ENCODE measurements at regions not wholly inside any gene's neighbourhood (a gene's known extent, or its start where the extent isn't known, plus 50 kb on each side); places are given as distances from the start of the nearest gene placed in this dataset.

DNA sequence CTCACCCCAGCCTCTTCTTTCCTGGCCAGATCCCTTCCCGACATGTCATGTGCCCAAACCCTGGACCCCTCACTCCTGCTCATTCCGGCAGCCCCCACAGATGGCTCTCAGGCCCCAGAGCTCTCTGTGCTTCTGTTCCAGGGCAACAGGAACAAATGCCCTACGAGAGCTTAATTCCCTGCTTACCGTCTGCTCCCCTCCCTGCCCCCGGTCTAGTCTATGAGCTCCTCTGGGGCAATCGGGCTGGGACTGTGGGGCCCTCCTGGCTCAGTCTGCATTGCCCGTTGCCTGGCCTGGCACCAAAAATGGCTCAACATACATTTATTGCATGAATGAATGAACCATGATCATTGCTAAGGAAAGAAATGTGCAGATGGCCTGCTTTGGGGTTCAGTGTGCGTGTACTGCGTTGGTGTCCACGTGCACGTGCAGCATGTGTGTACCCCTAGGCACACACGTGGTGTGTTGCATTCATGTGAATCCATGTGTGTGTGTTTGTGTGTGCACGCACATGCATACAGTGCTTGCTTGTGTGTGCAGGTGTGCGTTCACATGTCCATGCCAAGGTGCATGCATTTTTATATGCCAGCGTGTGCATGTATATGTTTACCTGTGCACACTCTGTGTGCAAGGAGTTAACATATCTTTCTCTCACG, 201.2 kb upstream of the IER5L start:
- no peak for DNase-seq

DNA sequence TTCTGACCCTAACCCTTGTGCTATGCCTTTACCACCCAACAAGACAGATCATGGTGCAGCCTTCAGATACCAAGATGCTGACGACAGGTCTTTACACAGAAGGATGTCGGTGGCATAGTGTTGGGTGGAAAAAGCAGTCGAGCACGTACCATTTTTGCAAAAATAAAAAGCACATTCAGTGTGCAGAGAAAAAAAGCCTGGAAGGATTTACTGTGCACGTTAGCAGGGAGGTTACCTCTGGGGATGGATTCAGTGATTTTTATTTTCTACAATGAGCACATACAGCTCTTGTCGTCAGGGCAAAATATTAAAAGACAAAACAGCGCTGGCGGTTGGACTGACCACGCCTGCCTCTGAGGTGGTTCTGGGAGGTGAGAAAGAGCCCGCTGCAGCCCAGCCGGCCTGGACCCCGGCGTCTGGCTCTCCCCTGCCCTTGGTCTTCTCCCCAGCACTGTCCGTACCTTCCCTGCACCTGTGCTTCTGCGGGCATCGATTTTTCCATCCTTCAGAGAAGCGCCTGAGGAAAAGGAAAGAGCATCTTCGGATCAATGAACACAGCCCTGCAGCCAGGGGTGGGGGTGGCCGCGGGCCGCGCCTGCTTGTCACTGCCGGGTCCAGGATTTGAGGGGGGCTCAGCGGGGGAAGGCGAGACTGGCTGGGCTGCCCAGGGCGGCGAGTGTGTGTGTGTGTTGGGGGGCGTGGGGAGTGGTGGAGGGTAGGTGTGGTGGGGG, 200.0 kb upstream of the IER5L start:
- DNase-seq = no peak

DNA sequence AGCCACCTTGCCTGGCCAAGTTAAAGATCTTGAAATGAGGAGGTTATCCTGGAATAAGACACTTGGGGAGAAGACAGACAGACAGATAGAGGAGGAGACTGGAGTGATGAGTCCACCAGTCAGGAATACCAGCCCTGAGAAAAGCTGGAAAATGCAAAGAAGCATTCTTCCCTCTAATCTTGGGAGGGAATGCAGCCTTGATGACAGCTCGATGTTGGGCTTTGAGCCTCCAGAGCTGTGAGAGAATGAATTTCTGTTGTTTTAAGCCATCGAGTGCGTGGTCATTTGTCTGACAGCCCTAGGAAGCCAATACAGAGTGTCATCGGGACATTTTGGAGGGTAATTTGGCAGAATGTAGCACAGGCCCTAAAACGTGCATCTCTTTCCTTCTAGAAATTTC, 199.1 kb upstream of the IER5L start:
- no peak for DNase-seq

DNA sequence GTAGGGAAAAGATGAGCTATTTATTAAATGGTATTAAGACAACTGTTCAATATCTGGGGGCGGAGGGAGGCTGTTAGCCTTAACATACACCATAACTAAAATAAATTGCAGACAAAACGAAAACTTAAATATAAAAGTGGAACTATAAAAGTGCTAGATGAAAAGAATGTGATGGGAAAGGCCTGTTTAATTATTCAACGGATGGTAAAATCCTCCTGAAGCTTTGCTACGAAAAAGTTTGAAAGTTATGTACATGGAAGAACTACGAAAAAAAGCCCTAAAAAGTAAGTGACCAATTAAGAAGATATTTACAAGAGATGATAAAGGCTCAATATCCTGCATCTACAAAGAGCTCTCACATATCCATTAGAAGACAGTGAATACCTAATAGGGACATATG, 197.8 kb upstream of the IER5L start:
- no peak for DNase-seq

DNA sequence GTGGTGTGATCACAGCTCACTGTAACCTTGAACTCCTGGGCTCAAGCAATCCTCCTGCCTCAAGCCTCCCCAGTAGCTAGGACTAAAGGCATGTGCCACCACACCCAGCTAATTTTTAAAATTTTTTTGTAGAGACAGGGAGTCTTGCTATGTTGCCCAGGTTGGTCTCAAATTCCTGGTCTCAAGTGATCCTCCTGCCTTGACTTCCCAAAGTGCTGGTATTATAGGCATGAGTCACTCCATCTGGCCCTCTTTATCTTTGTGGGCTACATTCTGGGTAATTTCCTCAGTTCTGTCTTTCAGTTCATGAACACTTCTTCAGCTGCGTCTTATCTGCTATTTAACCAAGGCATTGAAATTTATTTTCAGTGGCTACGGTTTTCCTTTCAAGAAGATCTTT, 196.6 kb upstream of the IER5L start:
- DNase-seq = no peak

DNA sequence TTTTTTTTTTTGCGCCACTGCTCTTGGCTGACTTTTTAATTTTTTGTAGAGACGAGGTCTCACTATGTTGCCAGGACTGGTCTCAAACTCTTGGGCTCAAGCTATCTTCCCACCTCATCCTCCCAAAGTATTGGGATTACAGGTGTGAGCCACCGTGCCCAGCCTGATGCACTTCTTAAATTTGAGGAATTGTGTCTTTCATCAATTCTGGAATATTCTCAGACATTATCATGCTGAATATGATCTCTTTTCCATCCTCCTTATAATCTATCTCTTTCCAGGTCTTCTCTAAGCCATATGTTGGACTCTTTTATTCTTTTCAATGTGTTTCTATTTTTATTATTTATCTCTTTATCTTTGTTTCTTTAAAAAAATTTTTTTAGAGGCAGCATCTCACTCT, 196.2 kb upstream of the IER5L start:
- no peak for DNase-seq

DNA sequence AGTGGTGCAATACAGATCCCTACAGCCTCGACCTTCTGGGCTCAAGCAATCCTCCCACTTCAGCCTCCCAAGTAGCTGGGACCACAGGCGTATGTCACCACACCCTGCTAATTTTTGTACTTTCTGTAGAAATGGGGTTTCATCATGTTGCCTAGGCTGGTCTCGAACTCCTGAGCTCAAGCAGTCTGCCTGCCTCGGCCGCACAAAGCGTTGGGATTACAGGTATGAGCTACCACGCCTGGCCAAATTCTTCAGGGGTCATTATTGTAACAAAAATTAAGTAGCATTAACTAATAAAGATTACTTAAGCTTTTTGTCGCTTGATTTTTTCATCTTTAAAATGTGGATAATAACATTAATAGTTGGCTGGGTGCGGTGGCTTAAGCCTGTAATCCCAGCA, 195.3 kb upstream of the IER5L start:
- DNase-seq = no peak

DNA sequence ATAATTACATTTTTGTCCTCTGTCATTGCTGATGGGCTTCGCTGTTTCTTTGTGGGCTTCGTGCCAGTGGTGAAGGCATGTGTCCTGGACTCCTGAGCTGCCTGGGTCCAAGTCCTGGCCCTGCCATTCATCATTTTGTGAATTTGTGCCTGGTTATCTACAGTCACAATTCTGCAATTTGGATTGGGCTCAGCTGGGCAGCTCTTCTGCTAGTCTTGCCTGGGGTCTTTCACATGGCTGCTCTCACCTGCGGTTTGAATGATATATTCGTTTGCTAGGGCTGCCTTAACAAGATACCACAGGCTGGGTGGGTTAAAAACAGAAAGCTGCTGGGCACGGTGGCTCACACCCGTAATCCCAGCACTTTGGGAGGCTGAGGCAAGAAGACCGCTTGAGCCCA, 192.7 kb upstream of the IER5L start:
- DNase-seq = no peak

DNA sequence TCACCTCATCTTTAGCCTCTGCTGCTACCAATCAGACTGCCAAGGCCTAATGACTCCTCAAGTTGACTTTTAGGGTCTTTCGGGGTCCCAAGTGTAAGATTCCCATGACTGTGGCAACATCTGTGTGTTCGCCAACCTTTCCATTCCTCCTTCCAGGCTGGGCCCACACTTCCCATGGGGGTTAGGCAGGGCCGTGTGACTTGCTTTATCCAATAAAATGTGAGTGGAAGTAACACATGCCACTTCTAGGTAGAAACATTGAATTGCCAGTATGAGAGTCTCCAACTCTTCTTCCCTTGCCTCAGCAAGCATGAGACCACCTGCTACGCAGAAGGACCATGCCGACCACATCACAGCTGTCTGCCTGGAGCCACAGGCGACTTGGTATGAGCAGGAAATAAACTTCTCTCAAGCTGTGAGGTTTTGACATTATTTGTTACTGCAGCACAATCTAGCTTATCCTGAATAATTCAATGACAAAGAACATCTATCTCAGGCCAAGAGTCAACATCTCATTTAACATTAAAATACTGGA, 190.4 kb upstream of the IER5L start:
- DNase-seq = no peak

DNA sequence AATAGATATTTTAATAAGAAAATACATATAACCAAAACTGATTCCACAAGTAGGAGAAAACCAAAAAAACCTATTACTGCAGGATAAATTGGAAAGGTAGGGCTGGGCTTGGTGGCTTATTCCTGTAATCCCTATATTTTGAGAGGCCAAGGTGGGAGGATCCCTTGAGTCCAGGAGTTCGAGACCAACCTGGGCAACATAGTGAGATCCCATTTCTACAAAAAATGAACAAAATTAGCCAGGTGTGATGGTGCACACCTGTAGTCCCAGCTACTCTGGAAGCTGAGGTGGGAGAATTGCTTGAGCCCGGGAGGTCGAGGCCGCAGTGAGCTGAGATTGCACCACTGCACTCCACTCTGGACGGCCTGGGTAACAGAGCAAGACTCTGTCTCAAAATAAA, 189.2 kb upstream of the IER5L start:
- no peak for DNase-seq

DNA sequence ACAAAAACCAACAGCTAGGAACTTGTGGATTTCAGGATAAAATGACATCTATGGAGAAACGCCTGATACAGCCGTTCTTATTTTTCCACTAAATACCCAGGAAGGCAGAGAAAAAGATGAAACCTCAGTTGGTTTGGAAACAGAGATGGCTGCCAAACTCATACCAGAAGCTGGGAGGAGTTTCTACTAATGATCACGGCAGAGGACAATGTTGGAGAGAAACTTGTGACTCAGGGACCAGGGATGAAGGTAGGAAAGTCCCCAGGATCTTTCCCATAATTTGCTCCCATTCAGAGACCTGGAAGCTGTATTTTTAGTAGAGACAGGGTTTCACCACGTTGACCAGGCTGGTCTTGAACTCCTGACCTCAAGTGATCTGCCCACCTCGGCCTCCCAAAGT, 187.1 kb upstream of the IER5L start:
- DNase-seq = no peak

DNA sequence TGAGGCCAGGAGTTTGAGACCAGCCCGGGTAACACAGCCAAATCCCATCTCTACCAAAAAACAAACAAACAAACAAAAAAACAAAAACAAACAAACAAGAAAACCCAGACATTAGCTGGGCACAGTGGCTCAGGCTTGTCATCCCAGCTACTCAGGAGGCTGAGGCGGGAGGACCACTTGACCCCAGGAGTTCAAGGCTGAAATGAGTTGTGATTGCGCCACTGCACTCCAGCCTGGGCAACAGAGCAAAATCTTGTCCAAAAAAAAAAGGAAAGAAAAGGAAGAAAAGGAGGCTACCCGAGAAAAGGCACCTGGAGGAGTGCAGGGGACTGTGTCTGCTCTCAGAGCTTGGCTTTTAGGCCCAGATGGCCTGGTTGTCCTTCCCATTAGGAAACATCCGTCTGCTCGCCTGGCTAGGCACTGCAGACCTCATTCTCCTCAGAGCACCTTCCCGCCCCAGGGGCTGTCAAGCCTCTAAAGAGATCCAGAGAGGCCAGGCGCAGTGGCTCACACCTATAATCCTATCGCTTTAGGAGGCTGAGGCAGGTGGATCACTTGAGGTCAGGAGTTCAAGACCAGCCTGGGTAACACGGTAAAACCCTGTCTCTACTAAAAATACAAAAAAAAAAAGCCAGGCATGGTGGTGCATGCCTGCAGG, 185.3 kb upstream of the IER5L start:
- DNase-seq = no peak

DNA sequence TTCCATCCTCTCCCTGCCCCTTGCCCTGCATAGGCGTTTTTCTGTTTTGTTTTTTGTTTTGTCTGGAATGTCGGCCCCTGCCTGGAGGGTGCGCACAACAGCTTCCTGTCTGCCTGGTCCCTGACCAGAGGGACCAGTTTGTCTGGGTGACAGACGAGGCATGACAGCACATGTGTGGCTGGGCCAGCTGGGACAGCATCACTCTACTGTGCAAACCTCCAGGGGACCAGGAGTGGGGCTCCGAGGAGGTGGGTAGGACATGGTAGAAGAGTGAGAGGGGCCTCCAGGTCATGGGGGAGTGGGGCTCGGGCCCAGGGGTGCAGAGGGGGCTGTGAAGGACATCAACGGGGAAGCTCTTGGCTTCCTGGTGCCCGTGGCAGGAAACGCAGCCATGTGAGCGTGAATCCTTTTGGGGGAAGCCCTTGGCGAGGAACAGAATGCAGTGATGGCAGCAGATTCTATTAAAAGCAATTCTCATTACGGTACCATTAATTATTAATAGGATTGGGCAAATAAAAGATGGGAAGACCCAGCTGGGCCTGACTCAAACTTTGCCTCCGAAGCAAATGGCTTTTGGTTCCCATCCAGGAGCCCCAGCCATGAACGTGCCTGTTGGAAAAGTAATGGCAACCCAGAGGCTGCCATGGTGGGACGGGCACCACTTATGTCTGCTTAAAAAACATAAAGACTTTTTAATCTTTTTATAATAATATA, 184.4 kb upstream of the IER5L start:
- DNase-seq = no peak

DNA sequence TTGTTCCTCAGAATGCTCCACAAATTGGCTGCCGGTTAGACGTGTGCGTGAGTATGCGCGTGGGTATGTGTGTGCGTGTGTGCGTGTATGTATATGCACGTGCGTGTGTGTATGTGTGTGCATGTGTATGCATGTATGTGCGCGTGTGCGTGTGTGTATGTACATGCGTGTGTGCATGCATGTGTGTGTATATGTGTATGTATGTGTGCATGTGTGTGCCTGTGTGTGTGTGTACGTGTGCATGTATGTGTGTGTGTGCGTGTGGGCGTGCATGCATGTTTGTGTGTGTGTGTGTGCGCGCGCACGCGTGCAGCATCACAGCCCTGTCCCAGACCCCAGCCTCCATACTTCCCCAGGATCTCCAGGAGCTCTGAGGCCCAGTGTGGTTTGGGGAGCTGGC, 183.1 kb upstream of the IER5L start:
- no peak for DNase-seq

DNA sequence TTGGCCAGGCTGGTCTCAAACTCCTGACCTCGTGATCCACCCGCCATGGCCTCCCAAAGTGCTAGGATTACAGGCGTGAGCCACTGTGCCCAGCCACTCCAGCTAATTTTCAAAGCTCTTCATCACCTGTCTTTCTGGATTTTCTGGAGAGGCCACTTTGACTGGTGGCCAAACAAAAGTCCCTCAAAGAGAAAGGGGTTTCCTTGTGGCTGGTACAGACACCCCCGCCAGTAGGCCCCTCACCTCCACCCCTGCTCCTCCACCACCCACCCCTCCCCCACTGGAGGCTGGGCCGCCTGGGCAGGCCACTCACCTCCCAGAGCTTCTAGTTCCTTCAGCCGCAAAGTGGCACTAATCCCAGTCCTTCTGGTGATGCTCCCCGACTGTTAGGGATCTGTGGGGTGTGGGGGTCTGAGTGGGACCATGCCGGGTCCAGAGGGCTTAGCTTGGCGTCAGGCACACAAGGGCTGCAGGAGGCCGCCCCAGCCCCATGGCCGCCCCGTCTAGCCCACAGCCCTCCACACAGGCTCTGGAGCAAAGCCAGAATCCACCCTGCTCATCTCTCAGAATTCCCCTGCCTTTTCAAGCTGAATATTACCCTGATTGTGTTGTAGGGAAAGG, 182.0 kb upstream of the IER5L start:
- DNase-seq = no peak

DNA sequence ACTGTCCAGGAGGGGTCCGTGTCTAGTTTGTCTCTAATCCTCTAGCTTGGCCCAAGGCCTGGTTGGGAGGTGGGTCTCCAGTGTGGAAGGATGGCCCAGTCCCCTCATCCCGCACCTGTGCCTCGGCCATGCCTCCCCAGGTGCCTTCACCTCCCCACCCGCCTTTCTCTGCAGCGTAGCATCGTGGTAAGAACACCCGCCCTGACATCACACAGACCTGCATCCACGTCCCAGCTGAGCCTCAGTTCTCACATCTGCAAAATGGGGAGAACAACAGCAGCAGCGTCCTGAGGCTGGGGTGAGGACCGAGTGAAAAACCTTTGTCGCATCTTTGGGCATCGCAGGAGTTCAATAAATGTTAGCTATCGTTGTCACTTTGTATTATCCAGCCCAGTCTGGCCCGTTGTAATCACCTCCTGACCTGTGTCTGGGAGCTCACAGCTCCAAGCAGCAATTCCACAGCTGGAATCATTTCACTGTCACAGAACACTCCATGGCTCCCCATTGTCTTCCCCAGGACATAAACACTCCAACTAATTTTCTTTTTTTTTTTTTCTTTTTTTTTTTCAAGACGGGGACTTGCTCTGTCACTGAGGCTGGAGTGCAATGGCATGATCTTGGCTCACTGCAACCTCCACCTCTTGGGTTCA, 181.2 kb upstream of the IER5L start:
- no peak for DNase-seq

DNA sequence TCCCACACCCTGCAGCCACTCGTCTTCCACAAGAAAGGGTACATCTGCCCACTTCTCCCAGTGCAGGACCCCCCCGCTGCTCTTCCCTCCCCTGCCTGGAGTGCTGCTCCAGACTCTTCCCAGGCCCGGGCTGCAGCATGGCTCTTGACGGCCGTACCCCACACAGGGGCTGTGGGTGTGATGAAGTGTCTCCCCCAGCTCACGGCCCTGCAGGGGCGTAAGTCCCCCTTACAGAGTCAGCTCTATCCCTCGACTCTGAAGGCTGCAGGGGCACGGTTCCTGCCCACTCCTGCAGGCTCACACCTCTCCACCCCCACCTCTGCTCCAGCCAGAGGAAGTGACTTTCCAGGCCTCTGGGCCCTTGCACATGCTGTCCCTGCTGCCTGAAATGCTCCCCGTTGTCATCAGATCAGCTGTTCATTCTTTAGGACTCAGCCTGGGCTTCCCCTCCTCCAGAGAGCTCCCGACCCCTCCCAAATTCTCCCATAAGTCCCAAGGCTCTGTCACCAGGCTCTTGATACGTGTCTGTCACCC, 180.6 kb upstream of the IER5L start:
- DNase-seq = no peak

DNA sequence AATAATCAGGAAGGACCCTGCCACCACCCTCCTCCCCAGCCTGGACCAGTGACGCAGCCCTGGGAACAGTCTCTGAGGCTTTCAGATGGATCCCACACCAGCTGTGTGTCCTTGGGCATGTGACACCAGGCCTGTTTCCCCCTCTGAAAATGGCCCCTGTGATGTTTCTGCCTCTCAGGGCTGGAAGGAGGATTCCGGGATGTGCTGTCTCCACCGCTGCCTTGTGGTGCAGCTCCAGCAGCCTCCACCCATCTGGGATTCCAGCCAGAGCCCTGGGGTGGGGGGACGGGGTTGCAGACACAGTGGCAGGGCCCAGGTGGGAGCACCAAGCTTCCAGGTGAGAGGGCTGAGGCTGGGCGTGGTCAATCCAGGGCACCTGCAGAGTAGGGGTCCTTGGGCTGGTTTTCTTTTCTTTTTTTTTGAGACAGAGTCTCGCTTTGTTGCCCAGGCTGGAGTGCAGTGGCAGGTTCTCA, 179.7 kb upstream of the IER5L start:
- no peak for DNase-seq

DNA sequence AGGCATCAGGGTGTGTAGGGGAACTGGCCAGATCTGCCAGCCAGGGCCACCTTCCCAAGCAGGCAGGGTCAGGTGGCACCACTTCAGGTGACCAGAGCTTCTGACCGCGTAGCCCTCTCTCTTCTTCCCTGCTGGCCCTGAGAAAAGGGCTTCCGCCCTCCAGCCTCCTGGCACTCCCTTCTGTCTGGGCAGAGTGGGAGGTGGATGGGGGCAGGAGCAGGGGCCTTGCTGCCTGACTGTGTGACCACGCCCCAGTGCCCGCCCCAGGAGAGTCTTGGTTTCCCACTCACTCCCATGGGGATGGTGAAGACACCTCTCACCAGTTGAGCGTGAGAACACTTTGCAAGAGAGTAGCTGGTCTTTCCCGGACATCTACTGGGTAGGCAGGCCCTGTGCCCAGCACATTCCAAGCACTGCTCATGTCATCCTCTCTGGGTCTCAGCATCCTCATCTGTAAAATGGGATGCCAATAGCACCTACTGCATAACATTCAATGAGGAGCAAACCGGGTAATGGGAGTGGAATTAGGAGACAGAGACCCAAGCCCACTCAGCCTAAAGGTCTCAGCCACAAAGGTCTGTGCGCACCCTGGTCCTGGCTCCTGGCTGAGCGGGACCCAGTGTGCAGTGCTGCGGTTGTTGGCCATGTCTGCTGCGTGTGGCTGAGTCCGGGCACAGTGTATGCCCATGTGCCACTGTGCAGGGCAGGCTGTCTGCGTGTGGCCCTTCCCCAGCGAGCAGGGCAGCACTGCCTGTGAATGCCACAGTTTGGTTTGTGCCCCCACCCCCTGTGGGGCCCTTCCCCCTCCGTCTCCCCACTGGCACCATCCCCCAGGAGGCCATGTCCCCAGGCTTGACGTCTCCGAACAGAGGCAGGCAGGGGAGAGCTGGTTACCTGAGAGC, 179.1 kb upstream of the IER5L start:
- no peak for DNase-seq

DNA sequence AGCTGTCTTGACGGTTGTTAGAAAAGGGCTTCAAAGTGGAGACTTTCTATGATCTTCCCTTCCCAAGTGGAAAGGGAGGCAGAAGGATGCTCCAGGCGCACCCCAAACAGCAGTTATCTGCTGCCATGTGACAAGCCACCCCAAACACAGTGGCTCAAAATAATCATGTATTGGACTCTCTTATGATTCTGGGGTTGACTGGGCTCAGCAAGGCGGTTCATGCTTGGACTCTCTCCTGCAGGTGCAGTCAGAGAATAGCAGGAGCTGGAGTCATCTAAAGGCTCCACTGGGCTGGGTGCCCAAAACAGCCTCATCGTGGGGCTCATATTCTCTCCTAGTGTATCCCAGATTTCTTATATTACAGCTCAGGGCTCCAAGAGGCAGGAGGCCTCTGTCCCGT, 177.6 kb upstream of the IER5L start:
- no peak for DNase-seq

DNA sequence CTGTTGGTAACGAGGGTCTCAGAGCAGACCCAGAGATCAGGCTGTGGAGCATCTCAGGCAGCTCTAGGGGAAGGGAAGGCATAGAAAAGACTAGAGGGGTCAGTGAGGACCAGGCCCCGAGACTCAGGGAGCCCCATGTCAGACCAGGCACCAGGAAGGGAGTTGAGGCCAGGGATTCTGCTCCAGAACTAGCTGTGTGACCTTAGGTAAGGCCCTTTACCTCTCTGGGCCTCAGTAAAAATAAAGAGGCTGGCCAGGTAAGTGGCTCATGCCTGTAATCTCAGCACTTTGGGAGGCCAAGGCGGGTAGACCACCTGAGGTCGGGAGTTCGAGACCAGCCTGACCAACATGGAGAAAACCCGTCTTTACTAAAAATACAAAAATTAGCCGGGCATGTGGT, 176.4 kb upstream of the IER5L start:
- DNase-seq = no peak

Data from left hindlimb (tissue), 1 donor.